SK-N-SH (cell line): ENCODE measurements at regions not wholly inside any gene's neighbourhood (a gene's known extent, or its start where the extent isn't known, plus 50 kb on each side); places are given as distances from the start of the nearest gene placed in this dataset.

Experiments
- CTCF ChIP-seq: fragments of 200-600 bp; sonication (generic); IDR thresholded peaks from 2 replicates; pipeline ENCODE4 v1.6.1; 2017; ENCODE audit warnings: antibody characterized with exemption, mild to moderate bottlenecking, moderate library complexity
- EP300 ChIP-seq, 2 experiments: IDR thresholded peaks; 2 replicates each; pipeline versions ENCODE4 v1.4.0 to v1.6.1; 2012; ENCODE audit warnings: borderline replicate concordance in 1 of 2, low read depth in 1 of 2, low read length in 1 of 2
- FOSL2 ChIP-seq: IDR thresholded peaks from 2 replicates; pipeline ENCODE4 v1.4.0; 2012; ENCODE audit warnings: low read depth, mild to moderate bottlenecking, moderate library complexity, borderline replicate concordance
- NRF1 ChIP-seq: IDR thresholded peaks from 2 replicates; pipeline ENCODE4 v1.6.1; 2012; ENCODE audit warnings: low read depth, mild to moderate bottlenecking, low read length
- POLR2AphosphoS5 ChIP-seq: IDR thresholded peaks from 2 replicates; pipeline ENCODE4 v1.6.1; 2012; ENCODE audit warnings: low read depth, low read length

- TF ChIP-seq POLR2AphosphoS5: no peak
- TF ChIP-seq NRF1: no peak
- TF ChIP-seq EP300 (IDR thresholded peaks at IDR 0.05; ENCODE audit: borderline replicate concordance in 1 of 2, low read depth in 1 of 2, low read length in 1 of 2): no peak
- no peak for TF ChIP-seq FOSL2
- no peak for TF ChIP-seq CTCF
These were observed 51.1 kb upstream of the CTNND2 start for GRCh38 chr5:11955331-11955730.
